Mucosa of descending colon (tissue), 3 donors: ENCODE measurements at regions not wholly inside any gene's neighbourhood (a gene's known extent, or its start where the extent isn't known, plus 50 kb on each side); places are given as distances from the start of the nearest gene placed in this dataset.
A peak's percentile ranks its signal among the peaks of the same experiment; 100 is the strongest.

Experiments used
- ATAC-seq: fragments of 200-7000 bp; cut with Tn5 transposase; one replicate; pipeline ENCODE4 v1.9.1; 2020; ENCODE audit warnings: mild to moderate bottlenecking, moderate library complexity
- DNase-seq, 3 donors: peaks; one replicate each; pipeline ENCODE4 v3.0.0-alpha.2; 2020
- H3K36me3 ChIP-seq: fragments of 200-600 bp; one replicate; pipeline ENCODE4 v1.8.0; 2021; ENCODE audit warnings: low read depth, mild to moderate bottlenecking
- H3K4me1 ChIP-seq: fragments of 200-600 bp; one replicate; pipeline ENCODE4 v1.8.0; 2021; ENCODE audit warnings: low read depth, mild to moderate bottlenecking
- H3K4me3 ChIP-seq: fragments of 200-600 bp; one replicate; pipeline ENCODE4 v1.8.0; 2021; ENCODE audit warnings: mild to moderate bottlenecking
- H3K9me3 ChIP-seq: fragments of 200-600 bp; one replicate; pipeline ENCODE4 v1.8.0; 2021; ENCODE audit warnings: mild to moderate bottlenecking
- intact Hi-C, 2 donors: fragments of 100-400 bp; cut with DNase I in 1 of 2; cut with micrococcal nuclease in 1 of 2; formaldehyde crosslinking; loops; one replicate each; pipeline versions ENCODE4 v1.11.0 to v1.11.1; 2022; cut with DNase I, micrococcal nuclease
- TF ChIP-seq, protein P1 (sequence below): fragments of 200-600 bp; IDR thresholded peaks from one replicate; pipeline ENCODE4 v1.8.0; 2022; ENCODE audit warnings: antibody characterized with exemption, mild to moderate bottlenecking
- donor health status: DM: no; HTN: no; CAD: no; lungs with moderate emphysema.
- donor health status: DM: no; HTN: no; CAD: no.
- donor health status: DM: no; HTN: yes; CAD: no.

DNA sequence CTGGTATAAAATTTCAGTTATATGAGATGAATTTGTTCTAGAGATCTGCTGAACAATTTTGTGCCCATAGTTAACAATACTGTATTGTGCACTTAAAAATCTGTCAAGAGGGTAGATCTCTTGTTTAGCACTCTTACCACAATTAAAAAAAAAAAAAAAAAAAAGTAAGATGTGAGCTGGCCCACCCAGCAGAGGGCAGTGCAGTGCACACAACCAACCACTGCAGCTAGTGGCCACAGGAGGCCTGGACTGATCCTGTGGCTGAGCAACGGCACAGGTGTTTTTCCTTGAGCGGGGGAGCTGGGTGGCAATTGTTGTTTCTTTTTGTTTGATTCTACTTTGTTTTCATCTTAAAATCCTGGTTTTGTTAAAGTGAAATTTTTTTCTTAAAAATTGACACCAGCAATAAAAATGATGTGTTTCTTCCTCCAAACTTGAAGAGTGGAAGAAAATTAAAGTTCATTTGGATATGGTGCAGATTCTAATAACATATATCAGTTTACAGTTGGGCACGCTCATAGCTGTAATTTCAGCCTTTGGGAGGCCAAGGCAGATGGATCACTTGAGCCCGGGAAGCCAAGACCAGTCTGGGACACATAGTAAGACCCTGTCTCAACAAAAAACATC, 171.1 kb upstream of the TBX20 start:
- ATAC-seq, result peak; percentile 82
- TF ChIP-seq, protein P1, sequence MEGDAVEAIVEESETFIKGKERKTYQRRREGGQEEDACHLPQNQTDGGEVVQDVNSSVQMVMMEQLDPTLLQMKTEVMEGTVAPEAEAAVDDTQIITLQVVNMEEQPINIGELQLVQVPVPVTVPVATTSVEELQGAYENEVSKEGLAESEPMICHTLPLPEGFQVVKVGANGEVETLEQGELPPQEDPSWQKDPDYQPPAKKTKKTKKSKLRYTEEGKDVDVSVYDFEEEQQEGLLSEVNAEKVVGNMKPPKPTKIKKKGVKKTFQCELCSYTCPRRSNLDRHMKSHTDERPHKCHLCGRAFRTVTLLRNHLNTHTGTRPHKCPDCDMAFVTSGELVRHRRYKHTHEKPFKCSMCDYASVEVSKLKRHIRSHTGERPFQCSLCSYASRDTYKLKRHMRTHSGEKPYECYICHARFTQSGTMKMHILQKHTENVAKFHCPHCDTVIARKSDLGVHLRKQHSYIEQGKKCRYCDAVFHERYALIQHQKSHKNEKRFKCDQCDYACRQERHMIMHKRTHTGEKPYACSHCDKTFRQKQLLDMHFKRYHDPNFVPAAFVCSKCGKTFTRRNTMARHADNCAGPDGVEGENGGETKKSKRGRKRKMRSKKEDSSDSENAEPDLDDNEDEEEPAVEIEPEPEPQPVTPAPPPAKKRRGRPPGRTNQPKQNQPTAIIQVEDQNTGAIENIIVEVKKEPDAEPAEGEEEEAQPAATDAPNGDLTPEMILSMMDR, result peak; percentile 50
- Histone ChIP-seq H3K4me3 (no peak overlapping the region), H3K36me3 (no peaks in the 10 kb centered on the region), H3K4me1 (no peaks in the 10 kb centered on the region), H3K9me3 (no peaks in the 10 kb centered on the region)
- peak in 2 of 3 donors; percentile 69 for DNase-seq
- intact Hi-C loops, result loop anchor here in 1 of 2 donors (10.0 kb wide), 1 partner anchor 200 kb away; no protein-coding TSS in a partner anchor

DNA sequence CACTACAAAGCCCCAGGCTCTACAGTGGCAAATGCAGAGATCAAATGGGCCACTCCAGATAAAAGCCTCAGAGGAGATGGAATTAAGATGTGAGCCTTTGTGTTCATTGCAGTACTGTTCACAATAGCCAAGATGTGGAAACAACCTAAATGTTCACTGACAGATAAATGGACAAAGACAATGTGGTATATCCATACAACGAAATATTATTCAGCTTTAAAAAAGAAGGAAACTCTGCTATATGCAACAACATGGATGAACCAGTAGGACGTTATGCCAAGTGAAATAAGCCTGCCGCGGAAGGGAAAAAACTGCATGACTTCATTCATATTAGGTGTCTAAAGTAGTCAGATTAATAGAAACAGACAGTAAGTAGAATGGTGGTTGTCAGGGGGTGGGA, 170.5 kb upstream of the TBX20 start:
- ATAC-seq (no peak), DNase-seq (no peak)
- Histone ChIP-seq H3K36me3 (no peaks in the 10 kb centered on the region), H3K9me3 (no peaks in the 10 kb centered on the region), H3K4me1 (no peaks in the 10 kb centered on the region), H3K4me3 (no peak overlapping the region)
- intact Hi-C loops, result loop anchor here in 1 of 2 donors (10.0 kb wide), 1 partner anchor 200 kb away; no protein-coding TSS in a partner anchor
- TF ChIP-seq, protein P1, result no peak

DNA sequence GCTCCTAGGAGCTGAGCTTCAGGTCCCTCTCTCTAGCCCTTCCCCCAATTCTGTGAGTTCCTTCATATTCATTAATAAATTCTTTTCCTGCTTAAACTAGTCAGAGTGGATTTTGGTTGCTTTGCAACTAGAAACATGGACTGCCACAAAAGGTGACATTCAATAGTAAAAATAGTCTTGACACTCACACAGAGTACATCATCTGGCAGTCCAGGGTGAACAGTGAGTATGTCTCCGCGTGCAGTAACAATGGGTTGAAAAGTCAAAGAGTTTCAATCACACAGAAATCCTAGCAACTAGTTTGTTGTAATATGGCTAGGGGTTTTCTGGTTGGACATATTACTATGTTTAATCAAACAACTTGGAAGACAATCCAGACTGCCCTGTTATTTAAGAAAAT, 168.8 kb upstream of the TBX20 start:
- no peak for ATAC-seq

DNA sequence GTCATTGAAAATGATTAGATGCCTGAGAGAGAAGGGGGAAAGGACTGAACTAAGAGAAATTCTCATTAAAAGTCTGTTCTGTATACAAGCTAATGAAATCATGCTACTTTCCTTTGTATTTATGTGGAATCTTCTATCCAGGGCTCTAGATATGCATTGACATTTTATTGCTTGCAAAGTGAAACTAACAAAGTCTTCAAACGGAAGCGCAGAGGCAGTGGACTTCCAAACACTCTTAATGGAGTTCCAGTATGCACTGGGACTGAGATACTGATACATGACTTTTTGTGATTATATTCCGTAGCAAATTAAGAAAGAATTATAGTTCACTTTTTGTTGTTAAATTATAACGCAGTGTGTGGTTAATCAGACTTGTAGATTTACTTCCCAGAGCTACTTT, 166.8 kb upstream of the TBX20 start:
- no peaks in the 10 kb centered on the region for H3K9me3 ChIP-seq
- no peaks in the 10 kb centered on the region for H3K36me3 ChIP-seq
- no peak for DNase-seq
- ATAC-seq, result no peak
- intact Hi-C loops, result loop anchor here in 1 of 2 donors (10.0 kb wide), 1 partner anchor 204 kb away; no protein-coding TSS in a partner anchor
- TF ChIP-seq, protein P1, result no peak
- no peak overlapping the region for H3K4me3 ChIP-seq
- no peaks in the 10 kb centered on the region for H3K4me1 ChIP-seq

More for the DNA sequence above, 168.8 kb upstream of the TBX20 start:
- Histone ChIP-seq H3K36me3 (no peaks in the 10 kb centered on the region), H3K9me3 (no peaks in the 10 kb centered on the region), H3K4me3 (no peak overlapping the region), H3K4me1 (no peaks in the 10 kb centered on the region)
- TF ChIP-seq, protein P1, result no peak
- no peak for DNase-seq
- intact Hi-C loops, result loop anchor here in 1 of 2 donors (10.0 kb wide), 1 partner anchor 202 kb away; no protein-coding TSS in a partner anchor

DNA sequence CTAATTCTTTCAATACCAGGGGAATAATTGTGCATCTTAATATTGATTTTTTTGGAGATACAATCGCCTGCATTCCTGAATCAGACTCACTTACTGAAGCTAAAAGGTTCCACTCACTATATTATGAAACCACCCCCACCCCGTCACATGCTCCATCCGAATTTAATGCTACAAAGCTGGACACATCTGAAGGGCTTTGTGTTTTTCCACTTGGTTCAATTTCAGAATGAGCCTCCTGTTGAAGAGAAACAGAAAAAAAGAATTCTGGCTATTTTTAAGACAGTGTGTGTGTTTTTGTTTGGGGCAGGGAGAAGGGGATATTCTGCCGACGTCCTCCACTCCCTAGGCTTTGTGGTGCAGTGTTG, 165.5 kb upstream of the TBX20 start:
- intact Hi-C loops, result no loop called here
- TF ChIP-seq, protein P1, result no peak
- ATAC-seq (no peak), DNase-seq (no peak)
- Histone ChIP-seq H3K4me3 (no peak overlapping the region), H3K36me3 (no peaks in the 10 kb centered on the region), H3K9me3 (no peaks in the 10 kb centered on the region), H3K4me1 (no peaks in the 10 kb centered on the region)
